ENCODE measurements at regions not wholly inside any gene's neighbourhood (a gene's known extent, or its start where the extent isn't known, plus 50 kb on each side); places are given as distances from the start of the nearest gene placed in this dataset.
"Not testable (repeated sequence)": the region's sequence is repeated elsewhere in the genome, so short reads cannot be mapped to it uniquely, and the experiment has no call there.

- no peak overlapping the region for H3K27ac ChIP-seq (ENCODE audit: low read depth in 1 of 2, low read length in 2 of 2)
- peaks cover 0 to 3% (median under 1%) of the 10 kb centered on the region in 4 donors for H3K27me3 ChIP-seq (ENCODE audit: control insufficient read depth in 4 of 4, insufficient read depth in 4 of 4, low read length in 3 of 4)
- no peaks in the 10 kb centered on the region for H3K4me1 ChIP-seq (ENCODE audit: control insufficient read depth in 4 of 4, insufficient read depth in 4 of 4, low read length in 3 of 4)
- no peak for DNase-seq (ENCODE audit: low spot score)
- 39% methylated on average over 9 of the region's 9 CpGs for WGBS
- no peak overlapping the region for H3K9ac ChIP-seq (ENCODE audit: low read depth in 1 of 2, low read length in 2 of 2)
- H3K4me3 ChIP-seq (ENCODE audit: low read depth in 1 of 3, low read length in 3 of 3): no peak overlapping the region
- no peaks in the 10 kb centered on the region for H3K36me3 ChIP-seq (ENCODE audit: control insufficient read depth in 4 of 4, insufficient read depth in 3 of 4, low read depth in 1 of 4, low read length in 3 of 4)
- no peak for TF ChIP-seq HNF4G (IDR thresholded peaks at IDR 0.05)
- no peak for TF ChIP-seq JUND (IDR thresholded peaks at IDR 0.05)
- TF ChIP-seq, protein P1, sequence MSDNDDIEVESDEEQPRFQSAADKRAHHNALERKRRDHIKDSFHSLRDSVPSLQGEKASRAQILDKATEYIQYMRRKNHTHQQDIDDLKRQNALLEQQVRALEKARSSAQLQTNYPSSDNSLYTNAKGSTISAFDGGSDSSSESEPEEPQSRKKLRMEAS (IDR thresholded peaks at IDR 0.05): no peak
- no peak for TF ChIP-seq FOXA1 (IDR thresholded peaks at IDR 0.05)
- TF ChIP-seq, protein P2, sequence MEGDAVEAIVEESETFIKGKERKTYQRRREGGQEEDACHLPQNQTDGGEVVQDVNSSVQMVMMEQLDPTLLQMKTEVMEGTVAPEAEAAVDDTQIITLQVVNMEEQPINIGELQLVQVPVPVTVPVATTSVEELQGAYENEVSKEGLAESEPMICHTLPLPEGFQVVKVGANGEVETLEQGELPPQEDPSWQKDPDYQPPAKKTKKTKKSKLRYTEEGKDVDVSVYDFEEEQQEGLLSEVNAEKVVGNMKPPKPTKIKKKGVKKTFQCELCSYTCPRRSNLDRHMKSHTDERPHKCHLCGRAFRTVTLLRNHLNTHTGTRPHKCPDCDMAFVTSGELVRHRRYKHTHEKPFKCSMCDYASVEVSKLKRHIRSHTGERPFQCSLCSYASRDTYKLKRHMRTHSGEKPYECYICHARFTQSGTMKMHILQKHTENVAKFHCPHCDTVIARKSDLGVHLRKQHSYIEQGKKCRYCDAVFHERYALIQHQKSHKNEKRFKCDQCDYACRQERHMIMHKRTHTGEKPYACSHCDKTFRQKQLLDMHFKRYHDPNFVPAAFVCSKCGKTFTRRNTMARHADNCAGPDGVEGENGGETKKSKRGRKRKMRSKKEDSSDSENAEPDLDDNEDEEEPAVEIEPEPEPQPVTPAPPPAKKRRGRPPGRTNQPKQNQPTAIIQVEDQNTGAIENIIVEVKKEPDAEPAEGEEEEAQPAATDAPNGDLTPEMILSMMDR (IDR thresholded peaks at IDR 0.05; ENCODE audit: low read depth, low read length, missing input control): no peak
- TF ChIP-seq TAF1 (conservative IDR thresholded peaks at IDR 0.05): no peak
- TF ChIP-seq NR2F2 (IDR thresholded peaks at IDR 0.05): no peak
- no peak for TF ChIP-seq RAD21 (IDR thresholded peaks at IDR 0.05)
- TF ChIP-seq HNF4A (conservative IDR thresholded peaks at IDR 0.05): no peak
- no peak for TF ChIP-seq ZBTB33 (IDR thresholded peaks at IDR 0.05)
- TF ChIP-seq ATF3 (IDR thresholded peaks at IDR 0.05): no peak
- no peak for TF ChIP-seq EGR1 (IDR thresholded peaks at IDR 0.05; ENCODE audit: low read depth in 2 of 2)
- no peak for TF ChIP-seq RXRA (IDR thresholded peaks at IDR 0.05)
- TF ChIP-seq YY1 (IDR thresholded peaks at IDR 0.05): no peak
- TF ChIP-seq FOXA2 (IDR thresholded peaks at IDR 0.05): no peak
- TF ChIP-seq GABPA (IDR thresholded peaks at IDR 0.05 in 1 of 2, conservative IDR thresholded peaks at IDR 0.05 in 1 of 2): no peak
- TF ChIP-seq, protein P3, sequence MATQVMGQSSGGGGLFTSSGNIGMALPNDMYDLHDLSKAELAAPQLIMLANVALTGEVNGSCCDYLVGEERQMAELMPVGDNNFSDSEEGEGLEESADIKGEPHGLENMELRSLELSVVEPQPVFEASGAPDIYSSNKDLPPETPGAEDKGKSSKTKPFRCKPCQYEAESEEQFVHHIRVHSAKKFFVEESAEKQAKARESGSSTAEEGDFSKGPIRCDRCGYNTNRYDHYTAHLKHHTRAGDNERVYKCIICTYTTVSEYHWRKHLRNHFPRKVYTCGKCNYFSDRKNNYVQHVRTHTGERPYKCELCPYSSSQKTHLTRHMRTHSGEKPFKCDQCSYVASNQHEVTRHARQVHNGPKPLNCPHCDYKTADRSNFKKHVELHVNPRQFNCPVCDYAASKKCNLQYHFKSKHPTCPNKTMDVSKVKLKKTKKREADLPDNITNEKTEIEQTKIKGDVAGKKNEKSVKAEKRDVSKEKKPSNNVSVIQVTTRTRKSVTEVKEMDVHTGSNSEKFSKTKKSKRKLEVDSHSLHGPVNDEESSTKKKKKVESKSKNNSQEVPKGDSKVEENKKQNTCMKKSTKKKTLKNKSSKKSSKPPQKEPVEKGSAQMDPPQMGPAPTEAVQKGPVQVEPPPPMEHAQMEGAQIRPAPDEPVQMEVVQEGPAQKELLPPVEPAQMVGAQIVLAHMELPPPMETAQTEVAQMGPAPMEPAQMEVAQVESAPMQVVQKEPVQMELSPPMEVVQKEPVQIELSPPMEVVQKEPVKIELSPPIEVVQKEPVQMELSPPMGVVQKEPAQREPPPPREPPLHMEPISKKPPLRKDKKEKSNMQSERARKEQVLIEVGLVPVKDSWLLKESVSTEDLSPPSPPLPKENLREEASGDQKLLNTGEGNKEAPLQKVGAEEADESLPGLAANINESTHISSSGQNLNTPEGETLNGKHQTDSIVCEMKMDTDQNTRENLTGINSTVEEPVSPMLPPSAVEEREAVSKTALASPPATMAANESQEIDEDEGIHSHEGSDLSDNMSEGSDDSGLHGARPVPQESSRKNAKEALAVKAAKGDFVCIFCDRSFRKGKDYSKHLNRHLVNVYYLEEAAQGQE (IDR thresholded peaks at IDR 0.05): no peak
- peaks cover 0 to under 1% (median 0%) of the 10 kb centered on the region in 4 donors for H3K9me3 ChIP-seq (ENCODE audit: control insufficient read depth in 4 of 4, low read length in 3 of 4)
Observed at GRCh38 chr20:12849225-12849910, 159.4 kb upstream of the SPTLC3 start.

DNA sequence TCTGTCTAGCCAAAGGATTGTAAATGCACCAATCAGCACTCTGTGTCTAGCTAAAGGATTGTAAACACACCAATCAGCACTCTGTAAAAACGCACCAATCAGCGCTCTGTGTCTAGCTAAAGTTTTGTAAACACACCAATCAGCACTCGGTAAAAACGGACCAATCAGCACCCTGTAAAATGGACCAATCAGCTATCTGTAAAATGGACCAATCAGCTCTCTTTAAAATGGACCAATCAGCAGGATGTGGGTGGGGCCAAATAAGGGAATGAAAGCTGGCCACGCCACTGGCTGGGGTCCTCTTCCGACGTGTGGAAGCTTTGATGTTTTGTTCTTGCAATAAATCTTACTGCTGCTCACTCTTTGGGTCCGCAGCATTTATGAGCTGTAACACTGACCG lies 151.1 kb upstream of the SPTLC3 start:
- WGBS: 87% methylated on average over 9 of the region's 9 CpGs
- H3K36me3 ChIP-seq (ENCODE audit: control insufficient read depth in 4 of 4, insufficient read depth in 3 of 4, low read depth in 1 of 4, low read length in 3 of 4); H3K9me3 ChIP-seq (ENCODE audit: control insufficient read depth in 4 of 4, low read length in 3 of 4); H3K27ac ChIP-seq (ENCODE audit: low read depth in 1 of 2, low read length in 2 of 2); H3K4me1 ChIP-seq (ENCODE audit: control insufficient read depth in 4 of 4, insufficient read depth in 4 of 4, low read length in 3 of 4); H3K27me3 ChIP-seq (ENCODE audit: control insufficient read depth in 4 of 4, insufficient read depth in 4 of 4, low read length in 3 of 4); H3K9ac ChIP-seq (ENCODE audit: low read depth in 1 of 2, low read length in 2 of 2); DNase-seq (ENCODE audit: low spot score); H3K4me3 ChIP-seq (ENCODE audit: low read depth in 1 of 3, low read length in 3 of 3): not testable (repeated sequence)
